CD4-positive, alpha-beta T cell treated with Interleukin-10 for 1 hour (primary cell): ENCODE measurements at regions not wholly inside any gene's neighbourhood (a gene's known extent, or its start where the extent isn't known, plus 50 kb on each side); places are given as distances from the start of the nearest gene placed in this dataset.
"Not testable (repeated sequence)": the region's sequence is repeated elsewhere in the genome, so short reads cannot be mapped to it uniquely, and the experiment has no call there.

Experiments used
- DNase-seq: peaks from one replicate; pipeline ENCODE4 v3.0.0-alpha.2; 2020

DNA sequence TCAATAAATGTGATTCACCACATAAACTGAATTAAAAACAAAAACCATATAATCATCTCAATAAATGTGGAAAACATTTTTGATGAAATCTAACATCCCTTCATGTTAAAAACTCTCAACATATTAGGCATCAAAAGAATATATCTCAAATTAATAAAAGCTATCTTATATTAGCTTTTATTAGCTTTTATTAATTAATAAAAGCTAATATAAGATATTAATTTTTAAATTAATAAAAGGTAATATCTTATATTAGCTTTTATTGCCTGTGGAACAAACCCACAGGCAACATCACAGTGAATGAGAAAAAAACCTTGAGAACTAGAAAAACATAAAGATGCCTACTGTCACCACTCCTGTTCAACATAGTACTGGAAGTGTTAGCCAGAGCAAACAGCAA lies 338.9 kb upstream of the GRIA1 start:
- DNase-seq: no peak

- DNase-seq: no peak
These were observed 337.4 kb upstream of the GRIA1 start for GRCh38 chr5:153153086-153153485.

- no peak for DNase-seq
These were observed 333.3 kb upstream of the GRIA1 start for GRCh38 chr5:153157156-153157555.

GRCh38 chr5:153158608-153159007 lies 331.9 kb upstream of the GRIA1 start:
- DNase-seq: no peak

DNA sequence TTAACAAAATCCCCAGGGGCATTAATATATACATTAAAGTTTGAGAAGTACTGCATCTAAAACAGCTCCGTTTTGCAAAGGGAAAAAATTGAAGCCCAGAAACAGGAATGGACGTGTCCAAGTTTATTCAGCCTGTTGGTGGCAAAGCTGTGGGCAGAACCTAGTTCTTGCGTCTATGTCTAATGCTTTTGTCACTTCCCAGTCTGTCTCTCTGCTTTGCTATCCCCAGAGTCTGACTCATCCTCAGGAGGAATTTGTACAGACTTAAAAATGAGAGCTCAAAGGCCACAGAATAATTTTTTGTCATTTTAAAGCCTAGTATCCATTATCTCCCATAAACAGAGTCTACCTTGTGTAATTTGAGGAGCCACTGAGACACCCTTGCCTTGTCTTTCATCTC lies 330.9 kb upstream of the GRIA1 start:
- DNase-seq: no peak

- DNase-seq: no peak
These were observed 322.2 kb upstream of the GRIA1 start for GRCh38 chr5:153168241-153168640.

GRCh38 chr5:153187503-153187902 lies 303.0 kb upstream of the GRIA1 start:
- DNase-seq: no peak

GRCh38 chr5:153206361-153206760 lies 284.1 kb upstream of the GRIA1 start:
- DNase-seq: no peak

GRCh38 chr5:153209016-153209415 lies 281.5 kb upstream of the GRIA1 start:
- DNase-seq: no peak

DNA sequence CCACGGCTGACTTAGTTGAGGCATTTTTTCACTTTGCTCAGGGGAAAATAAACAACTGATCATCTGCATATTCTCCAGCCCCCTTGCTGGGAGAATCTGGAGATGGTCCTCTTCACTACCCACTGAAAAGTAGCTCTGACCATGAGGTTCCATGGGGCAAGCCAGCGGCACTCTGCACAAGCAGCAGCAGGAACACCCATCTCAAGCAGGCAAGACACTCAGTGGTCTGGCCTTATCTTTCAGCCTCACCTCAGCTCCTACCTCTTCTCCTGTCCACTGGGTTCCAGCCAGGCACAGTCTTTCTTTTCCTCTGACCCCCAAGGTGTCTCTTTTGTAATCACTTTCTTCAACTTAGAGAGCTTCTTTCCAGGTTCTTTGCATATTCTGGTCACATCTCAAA lies 280.8 kb upstream of the GRIA1 start:
- no peak for DNase-seq

DNA sequence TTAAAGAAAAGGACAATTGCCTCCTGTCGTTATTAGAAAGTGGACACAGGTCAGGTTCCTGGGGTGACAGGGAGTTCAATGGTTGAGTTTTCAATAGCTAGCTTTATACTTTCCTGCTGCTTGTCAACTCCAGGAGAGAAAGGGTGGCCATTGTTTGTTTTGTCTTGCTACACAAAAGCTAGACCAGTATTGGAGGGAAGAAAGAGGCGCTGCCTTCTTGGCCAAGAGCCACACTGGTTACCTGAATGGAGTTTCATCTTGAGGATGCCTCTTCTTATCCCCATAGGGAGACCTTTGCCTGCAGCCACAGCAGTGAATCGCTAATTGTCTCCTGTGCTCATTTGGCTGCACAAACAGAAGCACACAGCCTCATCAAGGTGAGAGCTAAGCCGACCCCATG lies 279.4 kb upstream of the GRIA1 start:
- no peak for DNase-seq

DNA sequence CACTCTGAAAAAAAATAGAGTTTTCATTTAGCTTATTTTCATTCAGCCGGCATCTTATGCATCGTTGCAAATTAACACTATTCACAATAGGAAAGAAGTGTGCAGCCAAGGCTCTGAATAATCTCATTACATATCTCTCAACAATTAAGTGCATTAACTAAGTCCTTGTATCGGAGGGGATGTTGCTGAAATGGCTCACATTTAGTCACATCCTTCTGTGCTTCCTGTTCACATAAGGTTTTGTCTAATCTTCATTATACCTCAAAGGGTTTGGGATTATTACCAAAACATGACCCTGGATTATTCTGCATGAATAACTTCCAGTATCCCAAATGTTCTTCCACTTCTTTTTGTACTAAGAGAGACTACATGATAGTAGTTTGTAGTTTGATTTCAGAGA lies 278.0 kb upstream of the GRIA1 start:
- no peak for DNase-seq

GRCh38 chr5:153222936-153223335 lies 267.5 kb upstream of the GRIA1 start:
- DNase-seq: no peak

- DNase-seq: no peak
These were observed 267.1 kb upstream of the GRIA1 start for GRCh38 chr5:153223376-153223775.

DNA sequence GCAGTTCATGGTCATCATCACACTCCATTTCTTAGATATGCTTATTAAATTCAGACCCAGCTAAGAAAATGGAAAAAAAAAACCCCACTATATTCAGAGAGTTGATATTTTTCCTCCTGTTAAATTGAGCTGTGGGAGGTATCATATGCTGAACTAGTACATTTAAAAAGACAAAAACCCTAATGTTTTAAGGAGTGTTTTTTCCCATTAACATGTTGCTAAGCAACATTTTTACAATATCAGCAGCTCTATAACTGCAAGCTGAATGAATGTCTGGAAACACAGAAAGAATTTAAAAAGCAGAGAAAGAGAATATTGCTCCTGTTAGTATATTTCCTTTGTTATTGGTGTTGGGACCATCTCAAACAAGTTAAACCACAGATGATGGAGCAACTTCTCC lies 265.8 kb upstream of the GRIA1 start:
- no peak for DNase-seq

DNA sequence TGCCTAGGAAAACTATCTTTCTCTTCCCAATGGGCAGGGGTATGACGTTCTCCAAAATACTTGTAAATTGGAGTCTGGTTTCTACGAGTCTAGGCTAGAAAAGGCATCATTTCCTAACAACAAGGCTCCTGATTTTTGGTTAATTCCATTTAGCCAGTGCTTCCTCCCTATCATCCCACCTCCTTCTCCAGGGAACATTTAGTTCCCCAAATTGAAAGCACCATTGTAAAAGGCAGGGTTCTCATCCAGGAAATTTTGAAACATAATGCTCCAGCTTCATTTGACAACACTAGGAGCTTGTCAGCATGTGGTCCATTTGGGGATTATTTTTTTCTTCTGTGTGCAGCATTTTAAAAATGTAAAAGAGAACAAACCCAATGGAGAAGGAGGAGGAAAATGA lies 256.5 kb upstream of the GRIA1 start:
- no peak for DNase-seq

DNA sequence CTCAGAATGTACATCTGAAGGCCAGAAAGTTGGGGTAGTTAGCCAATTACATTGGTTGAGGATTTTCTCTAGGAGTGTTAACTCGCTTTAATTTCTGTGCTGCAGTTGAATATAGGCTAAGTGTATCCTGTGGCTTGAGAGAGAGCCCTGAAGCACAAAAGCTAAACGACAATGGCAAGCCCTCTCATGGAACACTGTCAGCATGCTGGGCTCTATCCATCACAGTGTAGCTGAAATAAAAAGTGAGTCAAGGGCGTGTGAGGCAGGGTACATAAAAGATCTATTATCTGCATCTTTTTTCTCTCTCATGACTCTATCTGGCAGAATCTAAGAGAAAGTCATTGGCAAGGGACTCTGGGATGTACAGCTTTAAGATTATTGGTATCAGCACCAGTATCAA lies 254.2 kb upstream of the GRIA1 start:
- DNase-seq: no peak

GRCh38 chr5:153237671-153238332 lies 252.7 kb upstream of the GRIA1 start:
- no peak for DNase-seq

DNA sequence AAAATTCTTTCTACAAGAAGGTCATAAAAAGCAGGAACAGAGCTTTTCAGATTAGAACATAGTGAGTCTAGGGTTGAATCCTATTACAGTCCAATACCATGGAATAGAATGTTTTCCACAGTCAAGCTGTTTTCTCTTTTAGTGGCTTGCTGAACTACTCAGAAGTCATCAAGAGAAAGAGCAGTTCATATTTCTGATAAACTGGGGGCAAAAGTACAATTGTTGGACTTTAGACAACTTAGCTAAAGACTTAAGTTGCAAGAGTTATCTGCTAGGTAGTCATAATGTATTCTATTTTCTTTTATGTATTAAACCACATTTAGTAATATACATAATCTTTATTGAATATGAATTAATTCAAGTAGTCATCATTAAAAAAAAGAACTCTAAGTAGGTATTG lies 233.1 kb upstream of the GRIA1 start:
- DNase-seq: no peak

- no peak for DNase-seq
These were observed 232.0 kb upstream of the GRIA1 start for GRCh38 chr5:153258469-153258868.

DNA sequence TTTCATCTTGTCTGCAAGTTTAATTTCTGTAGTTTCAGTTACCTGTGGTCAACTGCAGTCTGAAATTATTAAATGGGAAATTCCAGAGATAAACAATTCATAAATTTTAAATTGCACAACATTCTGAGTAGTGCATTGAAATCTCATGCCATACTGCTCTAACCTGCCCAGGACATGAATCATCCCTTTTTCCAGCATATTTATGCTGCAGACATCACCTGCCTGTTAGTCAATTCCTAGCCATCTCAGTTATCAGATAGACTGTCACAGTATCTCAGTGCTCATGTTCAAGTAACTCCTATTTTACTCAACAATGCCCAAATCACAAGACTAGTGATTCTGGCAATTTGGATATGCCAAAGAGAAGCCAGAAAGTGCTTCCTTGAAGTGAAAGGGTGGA lies 223.0 kb upstream of the GRIA1 start:
- DNase-seq: no peak

GRCh38 chr5:153275695-153276094 lies 214.8 kb upstream of the GRIA1 start:
- no peak for DNase-seq

GRCh38 chr5:153276151-153276550 lies 214.3 kb upstream of the GRIA1 start:
- no peak for DNase-seq

- DNase-seq: not testable (repeated sequence)
These were observed 194.1 kb upstream of the GRIA1 start for GRCh38 chr5:153296251-153296844.

DNA sequence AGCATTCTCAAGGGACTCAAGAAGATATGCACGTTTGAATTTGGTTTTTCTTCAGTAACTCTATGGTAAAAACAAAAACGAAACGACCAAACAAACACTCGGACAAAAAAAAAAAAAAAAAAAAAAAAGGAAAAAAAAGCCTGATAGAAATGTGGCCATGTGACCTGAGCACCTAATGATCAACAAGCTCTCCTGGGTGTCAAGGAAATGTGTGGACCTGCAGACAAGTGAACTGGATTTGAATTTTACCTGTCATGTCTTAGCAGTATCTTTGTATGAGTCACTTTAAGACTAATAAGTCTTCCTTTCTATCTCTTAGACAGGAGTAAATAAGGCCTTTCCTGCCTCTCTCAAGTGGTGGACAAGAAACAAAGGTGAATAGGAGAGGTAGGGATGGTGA lies 190.6 kb upstream of the GRIA1 start:
- DNase-seq: no peak
